ENCODE measurements at regions not wholly inside any gene's neighbourhood (a gene's known extent, or its start where the extent isn't known, plus 50 kb on each side); places are given as distances from the start of the nearest gene placed in this dataset.
"Not testable (repeated sequence)": the region's sequence is repeated elsewhere in the genome, so short reads cannot be mapped to it uniquely, and the experiment has no call there.

DNA sequence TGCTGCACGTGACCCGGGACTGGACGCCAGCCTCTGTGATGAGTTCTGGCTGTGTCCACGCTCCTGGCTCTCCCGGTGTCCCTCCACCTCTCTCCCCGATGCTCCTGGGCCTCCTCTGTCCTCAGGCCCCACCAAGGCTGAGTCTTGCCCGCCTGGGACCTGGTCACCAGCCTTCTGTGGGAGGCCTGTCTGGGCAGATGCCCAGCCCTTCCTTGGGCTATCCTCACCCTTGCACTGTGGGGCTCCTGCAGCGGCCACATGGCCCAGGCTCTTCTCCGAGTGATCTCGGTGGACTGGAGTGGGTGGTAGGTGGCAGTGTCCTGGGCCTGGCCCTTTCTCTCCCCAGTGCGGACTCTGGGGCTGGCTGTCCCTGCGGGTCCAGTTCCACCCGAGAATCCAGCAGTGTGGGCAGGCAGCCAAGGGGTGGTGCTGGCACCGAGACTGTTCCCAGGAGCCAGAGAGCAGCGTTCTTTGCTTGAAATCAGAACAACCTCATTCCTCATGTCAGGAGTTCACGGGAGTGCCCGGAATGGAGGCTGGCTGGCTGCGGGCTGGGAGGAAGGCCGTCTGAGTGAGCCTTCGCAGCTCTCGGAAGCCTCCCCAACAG is 94.6 kb downstream of the TMEM121 start:
- H3K27ac ChIP-seq, result not testable (repeated sequence)

DNA sequence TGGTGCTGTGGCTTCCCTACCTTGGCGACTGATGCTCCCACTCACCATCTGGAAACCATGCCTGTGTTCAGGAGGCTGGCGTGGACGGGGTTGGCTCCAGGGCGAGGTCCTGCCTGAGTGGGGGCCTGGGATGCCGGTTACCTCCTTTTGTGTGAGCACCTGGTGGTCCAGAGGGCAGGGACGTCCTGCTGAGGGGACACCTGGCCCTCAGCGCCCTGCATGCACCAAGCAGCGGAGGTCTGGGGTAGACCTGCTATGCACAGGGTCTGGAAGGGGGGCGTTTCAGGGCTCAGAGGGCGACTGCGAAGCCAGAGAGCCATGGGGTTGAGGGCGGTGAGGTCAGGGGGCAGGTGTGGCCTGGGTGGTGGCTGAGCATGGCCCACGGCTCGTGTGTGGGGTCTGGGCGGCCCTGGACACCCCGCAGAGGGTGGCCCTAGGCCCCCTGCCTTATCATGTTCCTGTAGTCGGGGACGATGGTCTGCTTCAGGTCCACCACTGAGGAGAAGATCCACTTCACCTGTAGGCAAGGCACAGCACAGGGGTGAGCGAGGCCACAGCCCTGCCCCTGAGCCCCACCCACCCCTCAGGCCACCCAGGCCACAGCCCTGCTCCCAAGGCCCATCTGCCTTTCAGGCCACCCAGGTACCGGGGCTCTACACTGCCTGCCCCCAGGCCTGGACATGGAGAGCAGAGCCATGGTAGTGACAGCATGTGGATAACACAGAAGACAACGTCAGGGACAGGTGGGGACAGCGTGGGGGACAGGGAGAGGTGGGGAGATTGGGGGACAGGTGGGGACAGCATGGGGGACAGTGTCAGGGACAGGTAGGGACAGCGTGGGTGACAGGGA is 95.3 kb downstream of the TMEM121 start:
- not testable (repeated sequence) for H3K27ac ChIP-seq

- no peak overlapping the region for H3K27ac ChIP-seq
- TF ChIP-seq, protein P1, sequence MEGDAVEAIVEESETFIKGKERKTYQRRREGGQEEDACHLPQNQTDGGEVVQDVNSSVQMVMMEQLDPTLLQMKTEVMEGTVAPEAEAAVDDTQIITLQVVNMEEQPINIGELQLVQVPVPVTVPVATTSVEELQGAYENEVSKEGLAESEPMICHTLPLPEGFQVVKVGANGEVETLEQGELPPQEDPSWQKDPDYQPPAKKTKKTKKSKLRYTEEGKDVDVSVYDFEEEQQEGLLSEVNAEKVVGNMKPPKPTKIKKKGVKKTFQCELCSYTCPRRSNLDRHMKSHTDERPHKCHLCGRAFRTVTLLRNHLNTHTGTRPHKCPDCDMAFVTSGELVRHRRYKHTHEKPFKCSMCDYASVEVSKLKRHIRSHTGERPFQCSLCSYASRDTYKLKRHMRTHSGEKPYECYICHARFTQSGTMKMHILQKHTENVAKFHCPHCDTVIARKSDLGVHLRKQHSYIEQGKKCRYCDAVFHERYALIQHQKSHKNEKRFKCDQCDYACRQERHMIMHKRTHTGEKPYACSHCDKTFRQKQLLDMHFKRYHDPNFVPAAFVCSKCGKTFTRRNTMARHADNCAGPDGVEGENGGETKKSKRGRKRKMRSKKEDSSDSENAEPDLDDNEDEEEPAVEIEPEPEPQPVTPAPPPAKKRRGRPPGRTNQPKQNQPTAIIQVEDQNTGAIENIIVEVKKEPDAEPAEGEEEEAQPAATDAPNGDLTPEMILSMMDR (conservative IDR thresholded peaks at IDR 0.05), result no peak
Measured at GRCh38 chr14:105622329-105622955, 96.1 kb downstream of the TMEM121 start.

DNA sequence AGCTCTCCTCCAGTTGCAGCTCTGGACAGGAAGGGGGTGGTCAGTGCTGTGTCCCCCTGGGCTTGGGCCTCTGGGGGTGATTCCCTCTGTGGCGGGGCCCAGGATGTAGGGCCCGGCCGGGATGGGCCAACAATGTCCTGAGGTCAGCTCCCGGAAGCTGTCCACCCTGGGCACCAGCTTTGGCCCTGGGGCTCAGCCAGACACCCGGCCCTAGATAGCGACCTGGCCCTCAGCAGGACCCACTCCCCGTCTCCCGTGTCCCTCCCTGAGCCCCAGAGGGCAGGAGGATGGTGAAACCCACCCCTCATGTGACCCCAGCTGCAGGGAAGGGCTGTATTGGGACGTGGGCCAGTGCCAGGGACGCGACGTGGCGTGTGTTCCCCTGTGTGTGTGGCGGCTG is 96.8 kb downstream of the TMEM121 start:
- H3K27ac ChIP-seq, result not testable (repeated sequence)

GRCh38 chr14:105624346-105624745 is 98.0 kb downstream of the TMEM121 start:
- not testable (repeated sequence) for H3K27ac ChIP-seq

DNA sequence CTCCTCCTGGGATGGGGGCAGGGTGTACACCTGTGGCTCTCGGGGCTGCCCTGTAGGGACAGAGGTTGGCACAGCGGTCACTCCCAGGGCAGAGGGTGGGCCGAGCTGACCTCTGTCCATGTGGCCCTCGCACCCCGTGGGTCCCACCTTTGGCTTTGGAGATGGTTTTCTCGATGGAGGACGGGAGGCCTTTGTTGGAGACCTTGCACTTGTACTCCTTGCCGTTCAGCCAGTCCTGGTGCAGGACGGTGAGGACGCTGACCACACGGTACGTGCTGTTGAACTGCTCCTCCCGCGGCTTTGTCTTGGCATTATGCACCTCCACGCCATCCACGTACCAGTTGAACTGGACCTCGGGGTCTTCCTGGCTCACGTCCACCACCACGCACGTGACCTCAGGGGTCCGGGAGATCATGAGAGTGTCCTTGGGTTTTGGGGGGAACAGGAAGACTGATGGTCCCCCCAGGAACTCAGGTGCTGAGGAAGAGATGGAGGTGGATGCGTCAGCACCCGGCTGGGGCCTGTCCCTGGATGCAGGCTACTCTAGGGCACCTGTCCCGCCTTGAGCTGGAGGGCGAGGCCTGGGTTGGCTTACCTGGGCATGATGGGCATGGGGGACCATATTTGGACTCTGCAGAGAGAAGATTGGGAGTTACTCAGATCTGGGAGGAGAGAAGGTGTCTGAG is 98.5 kb downstream of the TMEM121 start:
- not testable (repeated sequence) for H3K27ac ChIP-seq

DNA sequence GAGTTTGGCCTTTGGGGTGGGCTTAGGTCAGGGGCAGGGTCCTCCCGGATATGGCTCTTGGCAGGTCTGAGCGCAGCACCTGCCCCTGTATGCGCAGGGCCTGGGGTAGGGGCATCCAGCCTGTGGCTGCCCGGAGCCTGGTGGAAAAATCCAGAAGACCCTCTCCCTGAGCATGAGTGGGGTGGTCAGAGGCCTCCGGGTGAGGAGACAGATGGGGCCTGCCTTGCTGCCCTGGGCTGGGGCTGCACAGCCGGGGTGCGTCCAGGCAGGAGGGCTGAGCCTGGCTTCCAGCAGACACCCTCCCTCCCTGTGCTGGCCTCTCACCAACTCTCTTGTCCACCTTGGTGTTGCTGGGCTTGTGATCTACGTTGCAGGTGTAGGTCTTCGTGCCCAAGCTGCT is 99.1 kb downstream of the TMEM121 start:
- H3K27ac ChIP-seq, result not testable (repeated sequence)

GRCh38 chr14:105626111-105626510 is 99.7 kb downstream of the TMEM121 start:
- not testable (repeated sequence) for H3K27ac ChIP-seq

- not testable (repeated sequence) for H3K27ac ChIP-seq
Measured at GRCh38 chr14:105626651-105627050, 100.3 kb downstream of the TMEM121 start.

DNA sequence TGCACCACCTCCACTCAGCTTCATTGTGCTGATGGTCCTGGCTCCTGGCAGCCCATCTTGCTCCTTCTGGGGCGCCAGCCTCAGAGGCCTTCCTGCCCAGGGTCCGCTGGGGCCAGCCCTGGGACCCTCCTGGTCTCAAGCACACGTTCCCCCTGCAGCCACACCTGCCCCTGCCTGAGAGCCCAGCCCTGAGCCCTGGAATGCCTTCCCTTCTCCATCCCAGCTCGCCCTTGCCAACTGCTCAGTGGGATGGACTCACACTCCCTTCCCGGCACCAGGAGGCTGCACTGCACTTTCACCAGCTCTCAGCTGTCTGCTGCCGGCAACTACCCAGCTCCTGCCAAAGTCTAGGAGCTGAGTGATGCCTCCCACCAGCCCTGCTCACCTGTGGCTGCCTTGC is 100.9 kb downstream of the TMEM121 start:
- H3K27ac ChIP-seq, result not testable (repeated sequence)

- TF ChIP-seq, protein P1 (conservative IDR thresholded peaks at IDR 0.05), result no peak
- H3K27ac ChIP-seq, result no peak overlapping the region
Measured at GRCh38 chr14:105627701-105628100, 101.3 kb downstream of the TMEM121 start.

DNA sequence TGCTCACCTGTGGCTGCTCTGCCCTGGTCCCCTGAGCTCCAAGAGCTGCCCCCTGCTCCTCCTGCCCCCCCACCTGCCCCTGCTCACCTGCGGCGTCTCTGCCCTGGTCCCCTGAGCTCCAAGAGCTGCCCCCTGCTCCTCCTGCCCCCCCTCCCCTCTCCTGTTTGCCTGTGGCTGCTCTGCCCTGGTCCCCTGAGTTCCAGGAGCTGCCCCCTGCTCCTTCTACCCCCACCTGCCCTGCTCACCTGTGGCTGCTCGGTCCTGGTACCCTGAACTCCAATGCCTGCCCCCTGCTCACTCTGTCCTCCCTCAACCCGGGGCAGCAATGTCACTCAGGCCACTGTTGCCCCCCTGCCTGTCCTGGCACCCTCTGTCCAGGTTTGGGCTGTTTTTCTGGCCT is 101.7 kb downstream of the TMEM121 start:
- H3K27ac ChIP-seq, result not testable (repeated sequence)

- H3K27ac ChIP-seq, result not testable (repeated sequence)
Measured at GRCh38 chr14:105628531-105629067, 102.2 kb downstream of the TMEM121 start.

- not testable (repeated sequence) for H3K27ac ChIP-seq
Measured at GRCh38 chr14:105629091-105629885, 102.9 kb downstream of the TMEM121 start.

All from VCaP (cell line).